GM12878 (cell line): ENCODE measurements at regions not wholly inside any gene's neighbourhood (a gene's known extent, or its start where the extent isn't known, plus 50 kb on each side); places are given as distances from the start of the nearest gene placed in this dataset.

Experiments
- CTCF ChIP-seq, 3 experiments: IDR thresholded peaks in 2 of 3; conservative IDR thresholded peaks in 1 of 3; 2 replicates each; pipeline ENCODE4 v1.5.1; 2011; ENCODE audit warnings: low read depth in 3 of 3, low read length in 3 of 3, mild to moderate bottlenecking in 3 of 3, control low read depth in 2 of 3, moderate library complexity in 2 of 3, inconsistent platforms in 1 of 3, mixed read lengths in 1 of 3; ENCODE audit not compliant: control insufficient read depth in 2 of 3, insufficient read depth in 1 of 3; ENCODE audit errors: extremely low read depth in 1 of 3
- ELK1 ChIP-seq: IDR thresholded peaks from 2 replicates; pipeline ENCODE4 v1.6.1; 2012; ENCODE audit warnings: low read depth, low read length, improper control_type of control experiment
- FOXM1 ChIP-seq: IDR thresholded peaks from 2 replicates; pipeline ENCODE4 v1.6.1; 2012; ENCODE audit warnings: low read depth, mild to moderate bottlenecking, inconsistent platforms, low read length, moderate library complexity
- GABPA ChIP-seq: IDR thresholded peaks from 2 replicates; pipeline ENCODE4 v1.6.1; 2014; ENCODE audit warnings: antibody characterized with exemption, low read depth, mild to moderate bottlenecking, inconsistent platforms
- MYC ChIP-seq: IDR thresholded peaks from 2 replicates; pipeline ENCODE4 v1.6.1; 2011; ENCODE audit warnings: mild to moderate bottlenecking, low read length, moderate library complexity, inconsistent platforms; ENCODE audit not compliant: insufficient read depth, insufficient replicate concordance, insufficient read length, severe bottlenecking
- RB1 ChIP-seq: fragments of 450-650 bp; formaldehyde crosslinking; IDR thresholded peaks from 2 replicates; pipeline ENCODE4 v1.6.1; 2017; ENCODE audit warnings: mild to moderate bottlenecking, borderline replicate concordance
- TAF1 ChIP-seq: IDR thresholded peaks from 2 replicates; pipeline ENCODE4 v1.6.1; 2011; ENCODE audit warnings: mild to moderate bottlenecking, low read depth, low read length, borderline replicate concordance
- TF ChIP-seq, protein P1 (sequence below): IDR thresholded peaks from 2 replicates; pipeline ENCODE4 v1.6.1; 2011; ENCODE audit warnings: low read depth, mild to moderate bottlenecking, low read length, moderate library complexity, borderline replicate concordance; ENCODE audit errors: extremely low read depth

DNA sequence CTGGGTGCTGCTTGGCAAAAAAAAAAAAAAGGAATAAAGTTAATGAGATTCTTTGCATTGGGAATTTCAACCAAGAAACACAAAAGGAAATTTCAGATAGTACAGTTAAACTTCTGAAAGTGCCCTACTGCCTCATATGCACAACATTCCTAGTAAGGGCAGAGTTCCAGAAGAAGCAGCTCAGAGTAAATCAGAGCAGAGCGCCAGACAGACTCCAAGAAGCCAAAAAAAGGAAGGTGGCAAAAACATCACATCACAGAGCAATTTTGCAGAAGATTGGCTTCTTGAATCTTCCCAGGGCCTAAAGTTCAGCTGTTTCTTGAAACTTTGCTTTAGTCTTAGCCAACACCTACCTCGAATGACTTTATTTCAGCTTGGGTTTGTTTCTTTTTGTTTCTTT is 544.1 kb downstream of the XPNPEP1 start:
- TF ChIP-seq GABPA = no peak
- TF ChIP-seq ELK1 = no peak
- TF ChIP-seq TAF1 = no peak
- TF ChIP-seq RB1 = no peak
- no peak for TF ChIP-seq MYC
- TF ChIP-seq FOXM1 = no peak
- TF ChIP-seq, protein P1, sequence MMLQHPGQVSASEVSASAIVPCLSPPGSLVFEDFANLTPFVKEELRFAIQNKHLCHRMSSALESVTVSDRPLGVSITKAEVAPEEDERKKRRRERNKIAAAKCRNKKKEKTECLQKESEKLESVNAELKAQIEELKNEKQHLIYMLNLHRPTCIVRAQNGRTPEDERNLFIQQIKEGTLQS = no peak
- TF ChIP-seq CTCF (IDR thresholded peaks at IDR 0.05 in 2 of 3, conservative IDR thresholded peaks at IDR 0.05 in 1 of 3; ENCODE audit: control insufficient read depth in 2 of 3, extremely low read depth in 1 of 3, insufficient read depth in 1 of 3, low read depth in 3 of 3, low read length in 3 of 3) = no peak
